Stimulated activated naive CD4-positive, alpha-beta T cell treated with Interleukin-2 at 50 U/mL for 16 hours (primary cell): ENCODE measurements at regions not wholly inside any gene's neighbourhood (a gene's known extent, or its start where the extent isn't known, plus 50 kb on each side); places are given as distances from the start of the nearest gene placed in this dataset.

Source experiments
- DNase-seq: peaks from one replicate; lab custom pipeline; 2025; lab: John Stamatoyannopoulos, UW

- no peak for DNase-seq
Measured at GRCh38 chr13:91134803-91135184, 212.7 kb upstream of the MIR17HG start.

GRCh38 chr13:91135376-91135775, 212.1 kb upstream of the MIR17HG start:
- no peak for DNase-seq

GRCh38 chr13:91135968-91136367, 211.5 kb upstream of the MIR17HG start:
- DNase-seq, result no peak

- DNase-seq, result no peak
Measured at GRCh38 chr13:91136806-91137205, 210.7 kb upstream of the MIR17HG start.

- no peak for DNase-seq
Measured at GRCh38 chr13:91139232-91139631, 208.3 kb upstream of the MIR17HG start.

GRCh38 chr13:91141543-91142061, 205.9 kb upstream of the MIR17HG start:
- no peak for DNase-seq

- no peak for DNase-seq
Measured at GRCh38 chr13:91142572-91142971, 204.9 kb upstream of the MIR17HG start.

- DNase-seq, result no peak
Measured at GRCh38 chr13:91144054-91144453, 203.4 kb upstream of the MIR17HG start.

GRCh38 chr13:91144486-91144885, 203.0 kb upstream of the MIR17HG start:
- no peak for DNase-seq

GRCh38 chr13:91145571-91146205, 201.8 kb upstream of the MIR17HG start:
- DNase-seq, result no peak

GRCh38 chr13:91146601-91147000, 200.9 kb upstream of the MIR17HG start:
- DNase-seq, result no peak

GRCh38 chr13:91148098-91148497, 199.4 kb upstream of the MIR17HG start:
- DNase-seq, result no peak

- no peak for DNase-seq
Measured at GRCh38 chr13:91151921-91152320, 195.6 kb upstream of the MIR17HG start.

GRCh38 chr13:91153372-91153771, 194.1 kb upstream of the MIR17HG start:
- DNase-seq, result no peak

- no peak for DNase-seq
Measured at GRCh38 chr13:91154558-91155353, 192.7 kb upstream of the MIR17HG start.

- no peak for DNase-seq
Measured at GRCh38 chr13:91155512-91156114, 191.9 kb upstream of the MIR17HG start.

- DNase-seq, result no peak
Measured at GRCh38 chr13:91157273-91158016, 190.0 kb upstream of the MIR17HG start.

GRCh38 chr13:91158017-91158395, 189.5 kb upstream of the MIR17HG start:
- no peak for DNase-seq

GRCh38 chr13:91162180-91162579, 185.3 kb upstream of the MIR17HG start:
- no peak for DNase-seq

GRCh38 chr13:91162589-91162988, 184.9 kb upstream of the MIR17HG start:
- DNase-seq, result no peak

GRCh38 chr13:91165758-91166157, 181.7 kb upstream of the MIR17HG start:
- DNase-seq, result no peak
